Astrocyte (in vitro differentiated cells and primary cell): ENCODE measurements at regions not wholly inside any gene's neighbourhood (a gene's known extent, or its start where the extent isn't known, plus 50 kb on each side); places are given as distances from the start of the nearest gene placed in this dataset.

Experiments
- CTCF ChIP-seq: IDR thresholded peaks from 2 replicates; pipeline ENCODE4 v1.5.1; 2011; ENCODE audit warnings: low read depth, mild to moderate bottlenecking, inconsistent platforms, low read length, moderate library complexity; ENCODE audit not compliant: insufficient read depth
- EZH2 ChIP-seq: IDR thresholded peaks from 2 replicates; pipeline ENCODE4 v1.6.1; 2012; ENCODE audit warnings: mild to moderate bottlenecking, low read length, inconsistent platforms; ENCODE audit not compliant: insufficient read depth

DNA sequence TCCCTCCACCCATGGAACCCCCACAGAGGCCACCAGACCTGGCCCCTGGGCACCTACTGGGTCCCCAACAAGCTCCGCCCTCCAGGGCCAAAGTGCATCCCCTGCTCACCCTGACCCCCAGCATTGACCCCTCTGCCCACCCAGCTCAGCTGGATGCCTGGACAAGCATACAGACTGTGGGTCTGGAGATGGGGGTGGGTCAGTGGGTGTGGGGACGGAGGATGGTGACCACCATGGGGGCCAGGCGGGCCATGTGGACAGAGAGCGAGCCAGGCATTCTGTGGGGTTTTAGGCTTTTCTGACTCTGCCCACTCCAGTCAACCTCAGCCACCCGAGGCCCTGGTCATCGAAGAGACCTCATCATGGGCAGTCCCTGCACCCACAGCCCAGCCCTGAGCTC, 183.7 kb downstream of the BRD1 start:
- TF ChIP-seq CTCF (no peak), EZH2 (no peak)
